T-helper 2 cell (primary cell): ENCODE measurements at regions not wholly inside any gene's neighbourhood (a gene's known extent, or its start where the extent isn't known, plus 50 kb on each side); places are given as distances from the start of the nearest gene placed in this dataset.

Experiments used
- DNase-seq, 5 experiments: peaks; one replicate each; pipeline versions ENCODE4 v3.0.0 to v3.0.0-alpha.2; 2012 to 2022

DNA sequence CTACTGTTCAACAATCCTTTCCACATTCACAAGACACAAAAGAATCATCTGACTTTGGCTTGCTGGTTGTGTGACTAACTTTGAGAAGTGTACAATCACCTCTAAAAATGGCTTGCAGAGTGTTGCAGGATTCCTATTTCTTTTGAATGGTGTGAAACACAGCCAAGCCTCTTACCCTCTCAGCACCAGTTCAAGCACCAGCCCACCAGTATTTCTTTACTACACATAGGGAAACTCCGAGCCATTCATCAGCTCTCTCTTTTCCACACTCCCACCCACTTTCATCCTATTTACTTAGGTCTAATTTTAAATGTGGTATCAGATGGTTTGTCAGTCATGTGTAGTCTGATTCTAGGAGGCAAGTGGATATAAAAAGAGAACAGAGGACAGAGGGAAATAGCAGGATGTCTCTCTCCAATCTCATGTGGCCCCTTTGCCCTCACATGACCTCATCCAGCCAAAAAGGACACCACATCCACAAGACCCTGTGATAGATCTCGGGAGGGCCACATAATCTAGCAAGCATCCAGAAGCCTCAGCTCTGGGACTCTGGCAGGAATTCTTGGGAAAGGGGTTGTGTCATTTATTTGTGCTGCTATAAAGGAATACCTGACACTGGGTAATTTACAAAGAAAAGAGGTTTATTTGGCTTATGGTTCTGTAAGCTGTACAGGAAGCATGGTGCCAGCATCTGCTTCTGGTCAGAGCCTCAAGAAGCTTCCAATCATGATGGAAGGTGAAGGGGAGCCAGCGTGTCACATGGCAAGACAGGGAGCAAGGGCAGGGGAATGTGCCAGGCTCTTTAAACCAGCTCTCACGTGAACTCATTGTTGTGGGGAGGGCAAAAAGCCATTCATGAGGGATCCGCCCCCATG lies 66.8 kb upstream of the NEBL start:
- DNase-seq = no peak

DNA sequence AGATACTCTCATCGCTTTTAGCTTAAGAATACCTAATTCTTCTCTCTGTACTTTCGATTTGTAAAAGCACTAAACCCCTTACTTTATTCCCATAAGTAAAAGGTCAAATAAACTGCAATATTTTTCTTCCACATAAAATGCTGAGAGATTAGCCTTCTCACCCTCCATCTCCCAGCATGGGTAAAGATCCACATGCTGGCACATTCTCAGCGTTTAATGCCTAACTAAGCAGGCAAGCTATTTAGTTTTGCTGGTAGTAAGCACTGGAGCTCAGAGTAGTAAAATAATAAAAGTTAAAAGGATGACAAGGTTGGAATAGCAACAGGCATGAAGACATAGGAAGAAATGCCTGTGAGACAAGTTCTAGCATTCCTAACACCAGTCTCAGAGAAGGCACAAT lies 65.9 kb upstream of the NEBL start:
- no peak for DNase-seq

DNA sequence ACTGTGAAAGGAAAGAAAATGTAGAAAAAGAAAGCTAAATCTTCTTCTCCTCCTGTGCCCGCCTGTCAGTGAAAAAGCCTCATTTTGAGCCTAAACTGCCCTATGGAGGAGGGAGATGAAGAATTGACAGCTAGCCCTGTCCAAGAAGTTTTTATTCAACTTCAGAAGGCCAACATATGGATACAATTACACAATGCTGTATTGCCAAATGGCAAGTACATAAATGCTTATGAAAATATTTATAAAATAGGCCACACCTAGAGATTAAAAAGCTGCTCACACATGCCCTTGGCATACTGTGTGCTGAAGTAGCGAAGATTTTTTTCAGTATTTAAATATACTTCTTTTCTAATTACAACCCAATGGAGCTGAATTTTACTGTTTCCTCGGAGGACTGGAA lies 65.1 kb upstream of the NEBL start:
- no peak for DNase-seq

DNA sequence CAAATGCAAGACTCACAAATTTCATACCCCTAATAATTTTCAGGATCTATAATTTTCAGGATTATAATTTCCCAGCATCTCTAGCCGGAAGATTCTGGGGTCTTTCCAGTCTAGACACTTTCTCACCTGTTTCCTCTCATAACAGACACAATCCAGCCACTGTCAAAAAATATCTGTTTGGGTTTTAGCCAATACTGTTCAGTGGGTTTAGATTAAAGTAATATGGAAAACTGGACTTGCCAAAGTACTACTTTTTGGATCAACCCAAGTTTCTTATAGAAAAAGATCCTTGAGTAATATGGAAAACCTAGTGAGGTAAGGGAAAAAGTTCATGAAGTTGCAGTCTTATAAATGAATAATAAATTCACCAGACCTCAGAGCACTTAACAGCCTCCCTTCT lies 62.1 kb upstream of the NEBL start:
- DNase-seq = no peak

DNA sequence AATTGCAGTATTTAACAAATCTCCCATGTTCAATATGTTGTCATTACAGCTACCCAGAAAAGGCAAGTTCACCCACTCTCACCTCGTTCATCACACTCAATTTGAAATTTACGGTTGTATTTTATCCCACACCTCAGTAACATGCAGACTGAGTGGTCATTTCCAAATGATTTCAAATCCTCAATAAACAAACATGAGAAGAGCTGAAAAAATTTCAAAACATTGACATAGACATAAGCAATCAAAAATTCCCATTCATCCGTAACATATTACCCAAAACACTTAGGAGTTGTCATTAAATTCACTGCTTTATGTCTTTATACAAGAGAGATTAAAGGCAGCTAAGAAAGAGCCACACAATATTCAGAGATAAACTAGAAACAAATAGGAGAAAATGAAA lies 61.7 kb upstream of the NEBL start:
- no peak for DNase-seq

DNA sequence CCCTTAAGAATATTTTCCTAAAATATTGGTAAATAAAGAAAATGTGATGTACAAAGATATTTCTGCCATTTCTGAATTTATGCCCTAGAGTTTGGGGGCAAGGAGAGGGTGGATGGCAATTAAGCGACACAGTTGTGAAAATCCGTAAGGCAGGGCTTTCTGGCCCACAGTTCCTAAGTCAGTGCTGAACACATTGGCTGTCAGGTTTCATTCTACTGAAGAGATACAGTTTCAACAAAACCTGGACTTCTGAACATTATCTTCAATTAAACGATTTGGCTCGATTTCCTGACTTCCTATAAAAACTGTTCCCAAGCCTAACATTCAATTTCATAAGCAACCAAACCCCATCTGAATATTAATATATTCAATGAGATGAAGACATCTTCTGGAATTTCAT lies 61.1 kb upstream of the NEBL start:
- DNase-seq = no peak

DNA sequence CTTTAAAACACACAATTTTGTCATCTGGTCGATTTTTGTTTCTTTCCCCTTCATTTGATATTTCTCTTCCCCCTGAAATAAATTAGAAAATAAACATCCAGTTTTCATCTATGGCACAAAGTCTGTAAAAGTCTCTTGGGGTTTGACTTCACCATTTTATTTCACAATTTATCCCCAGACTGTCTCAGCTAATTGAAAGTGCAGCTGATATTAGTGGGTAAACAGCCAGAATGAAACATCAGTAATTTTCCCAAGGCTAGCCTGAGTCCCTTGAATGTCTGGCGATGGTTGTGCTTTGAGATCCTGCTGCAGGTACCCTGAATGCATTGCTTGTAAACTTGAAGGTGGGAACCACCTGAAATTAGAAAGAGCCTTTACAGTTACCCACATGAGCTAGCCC lies 60.6 kb upstream of the NEBL start:
- DNase-seq = no peak

DNA sequence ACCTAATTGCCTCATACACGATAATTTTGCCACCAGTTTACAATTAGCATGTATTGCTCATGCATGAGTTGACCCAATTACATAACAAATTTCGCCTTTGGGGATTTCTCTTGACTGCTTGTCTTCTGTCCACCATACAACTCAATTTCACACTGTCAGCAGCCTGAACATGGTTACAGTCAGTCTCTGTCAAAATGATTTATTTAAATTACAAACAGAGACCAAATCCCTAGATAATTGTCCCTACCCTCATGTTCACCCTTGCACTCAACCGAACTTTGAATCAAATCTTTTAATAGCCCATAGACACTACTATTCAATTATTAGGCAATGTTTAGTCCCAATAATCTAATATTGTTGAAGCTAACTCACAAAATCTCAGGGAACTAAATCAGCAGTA lies 59.7 kb upstream of the NEBL start:
- DNase-seq = no peak

DNA sequence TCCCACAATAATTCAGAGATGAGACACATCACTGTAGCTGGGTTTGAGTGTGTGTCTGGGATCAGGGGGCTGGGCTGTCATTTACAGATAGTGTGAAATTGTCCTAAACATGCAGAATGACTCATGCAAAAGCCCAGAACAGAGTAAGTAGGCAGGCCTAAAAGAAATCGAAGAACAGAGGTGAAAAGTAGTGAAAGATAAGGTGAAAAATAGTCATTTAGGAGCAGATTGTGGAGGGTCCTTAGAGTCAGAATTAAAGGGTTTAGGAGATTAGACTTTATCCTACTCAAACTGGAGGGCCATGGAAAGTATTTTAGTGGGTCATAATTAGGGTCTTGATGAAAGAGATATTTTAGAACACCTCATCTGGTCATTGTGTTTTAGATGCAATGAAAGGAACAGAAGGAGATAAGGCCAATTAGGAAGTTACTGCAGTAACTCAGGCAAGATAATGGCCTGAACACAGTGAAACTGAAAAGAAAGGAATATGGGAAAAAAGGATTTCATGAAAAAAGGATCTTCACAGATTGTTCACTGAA lies 58.3 kb upstream of the NEBL start:
- no peak for DNase-seq

DNA sequence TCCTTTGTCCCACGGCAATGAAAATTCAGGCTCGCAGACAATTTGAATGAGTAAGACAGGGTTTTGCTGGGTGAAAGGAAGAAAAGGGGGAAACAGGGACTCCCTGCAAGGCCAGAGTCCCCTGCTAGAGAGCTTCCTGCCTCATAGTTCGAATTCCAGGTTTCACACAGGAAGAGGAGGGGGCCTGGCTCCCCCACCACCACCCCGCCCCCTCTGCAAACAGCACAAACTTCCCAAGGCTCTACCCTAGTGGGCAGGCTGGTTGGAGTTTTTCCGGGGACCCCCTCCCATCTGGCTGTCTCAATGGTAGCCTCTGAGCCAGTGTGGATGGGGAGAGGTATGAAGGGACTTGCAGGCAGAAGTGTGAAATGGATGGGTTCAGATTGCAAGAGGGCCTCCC lies 57.4 kb upstream of the NEBL start:
- DNase-seq = no peak

DNA sequence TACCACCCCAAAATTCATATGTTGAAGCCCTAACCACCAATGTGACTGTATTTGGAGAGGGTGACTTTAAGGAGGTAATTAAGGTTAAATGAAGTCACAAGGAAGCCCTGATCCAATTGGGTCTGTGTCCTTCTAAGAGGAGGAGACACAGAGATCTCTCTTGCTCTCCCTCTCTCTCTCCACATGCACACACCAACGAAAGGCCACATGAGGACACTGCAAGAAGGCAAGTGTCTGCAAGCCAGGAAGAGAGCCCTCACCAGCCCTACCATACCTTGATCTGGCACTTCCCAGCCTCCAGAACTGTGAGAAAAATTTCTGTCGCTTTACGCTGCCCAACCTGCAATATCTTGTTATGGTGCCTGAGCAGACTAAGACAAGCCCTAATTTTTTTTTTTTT lies 56.0 kb upstream of the NEBL start:
- no peak for DNase-seq

DNA sequence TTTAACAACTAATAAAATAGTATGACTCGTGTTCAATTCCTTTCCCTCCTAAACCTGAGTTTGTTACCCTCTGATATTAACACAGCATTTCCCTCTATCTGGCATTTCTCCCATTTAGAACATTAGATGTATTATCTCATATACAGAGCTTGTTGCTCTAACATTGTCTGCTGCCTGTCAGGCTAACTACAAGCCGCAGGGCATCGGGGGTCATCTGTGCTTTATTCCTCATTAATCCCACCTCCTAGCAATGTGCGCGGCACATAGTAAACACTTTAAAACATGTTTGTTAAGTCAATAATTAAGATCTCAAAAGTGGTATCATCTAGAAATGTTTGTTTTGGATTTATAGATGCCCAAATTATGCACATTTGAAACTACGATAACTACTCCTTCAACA lies 52.9 kb upstream of the NEBL start:
- no peak for DNase-seq

DNA sequence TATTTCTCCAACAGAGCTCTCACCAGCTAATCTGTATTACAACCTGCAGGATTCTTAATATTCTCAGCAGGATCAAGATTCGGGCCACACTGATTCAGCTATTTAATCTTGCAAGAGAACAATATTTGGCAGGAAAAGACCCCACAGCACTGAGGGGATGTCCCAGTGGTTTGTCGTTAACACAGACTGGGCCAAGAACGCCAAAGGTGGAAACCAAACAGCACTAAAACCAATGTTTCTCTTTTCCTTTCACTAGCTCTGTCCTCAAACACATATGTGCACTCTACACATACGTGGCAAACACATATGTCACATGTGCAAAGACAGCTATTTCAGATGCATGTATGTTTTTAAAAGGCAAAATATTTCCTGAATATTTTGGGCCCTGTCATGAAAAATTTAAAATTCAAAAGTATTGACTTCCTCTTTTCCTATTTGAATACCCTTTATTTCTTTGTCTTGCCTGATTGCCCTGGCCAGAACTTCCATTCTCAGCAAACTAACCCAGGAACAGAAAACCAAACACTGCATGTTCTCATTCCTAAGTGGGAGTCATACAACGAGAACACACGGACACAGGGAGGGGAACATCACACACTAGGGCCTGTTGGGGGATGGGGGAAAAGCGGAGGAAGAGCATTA lies 51.7 kb upstream of the NEBL start:
- no peak for DNase-seq
